IMR-90 (cell line): ENCODE measurements at regions not wholly inside any gene's neighbourhood (a gene's known extent, or its start where the extent isn't known, plus 50 kb on each side); places are given as distances from the start of the nearest gene placed in this dataset.

Experiments
- ATAC-seq: fragments of 200-7000 bp; cut with Tn5 transposase; 2 replicates; pipeline ENCODE4 v1.9.1; 2020; ENCODE audit warnings: low read depth, mild to moderate bottlenecking, moderate library complexity
- BruUV-seq: library from RNA; stranded (reverse); fragments of 400-500 nt; replicated peaks from 2 replicates; lab custom pipeline; 2021; lab: Mats Ljungman, UMichigan
- CTCF ChIA-PET: fragments of 300-600 bp; formaldehyde crosslinking; extraction: SDS; loops from one replicate; lab custom pipeline; 2021; ENCODE audit warnings: antibody characterized with exemption; lab: Yijun Ruan, JAX
- POLR2A ChIA-PET: fragments of 300-600 bp; sonication (Branson Sonifier 250); formaldehyde crosslinking; loops from one replicate; lab custom pipeline; 2022; ENCODE audit warnings: antibody characterized with exemption; ENCODE audit not compliant: unreplicated experiment; lab: Charles Lee
- DNase-seq: peaks from one replicate; pipeline ENCODE4 v3.0.0; 2013
- H2AFZ ChIP-seq: replicated peaks from 2 replicates; pipeline ENCODE3; 2013; ENCODE audit warnings: low read length, mild to moderate bottlenecking; ENCODE audit not compliant: poor library complexity
- H2AK5ac ChIP-seq: 2 replicates; pipeline ENCODE4 v1.6.1; 2013; ENCODE audit warnings: low read depth, low read length, inconsistent platforms
- H2AK9ac ChIP-seq: replicated peaks from 2 replicates; pipeline ENCODE3; 2013; ENCODE audit warnings: mild to moderate bottlenecking, low read depth, low read length, moderate library complexity; ENCODE audit not compliant: poor library complexity
- H2BK120ac ChIP-seq: 2 replicates; pipeline ENCODE4 v1.6.1; 2013; ENCODE audit warnings: low read depth, low read length, inconsistent platforms
- H2BK15ac ChIP-seq: 3 replicates; pipeline ENCODE4 v1.6.1; 2013; ENCODE audit warnings: low read depth, low read length, inconsistent platforms
- H2BK20ac ChIP-seq: 2 replicates; pipeline ENCODE4 v1.6.1; 2013; ENCODE audit warnings: low read depth, mild to moderate bottlenecking, inconsistent platforms, low read length, moderate library complexity
- H2BK5ac ChIP-seq: 2 replicates; pipeline ENCODE4 v1.6.1; 2013; ENCODE audit warnings: mild to moderate bottlenecking, low read depth, low read length, inconsistent platforms; ENCODE audit not compliant: poor library complexity, severe bottlenecking
- H3K14ac ChIP-seq: replicated peaks from 2 replicates; pipeline ENCODE4 v1.6.1; 2013; ENCODE audit warnings: low read depth, low read length, inconsistent platforms
- H3K18ac ChIP-seq: 2 replicates; pipeline ENCODE4 v1.6.1; 2013; ENCODE audit warnings: low read depth, low read length, control low read depth
- H3K23ac ChIP-seq: 2 replicates; pipeline ENCODE4 v1.6.1; 2013; ENCODE audit warnings: low read depth, low read length, inconsistent platforms
- H3K27ac ChIP-seq: 2 replicates; pipeline ENCODE4 v1.5.1; 2013; ENCODE audit warnings: mild to moderate bottlenecking, control low read depth, low read length; ENCODE audit not compliant: insufficient read depth
- H3K27me3 ChIP-seq: 2 replicates; pipeline ENCODE4 v1.6.1; 2013; ENCODE audit warnings: low read length; ENCODE audit not compliant: control insufficient read depth, insufficient read depth
- H3K36me3 ChIP-seq: 2 replicates; pipeline ENCODE4 v1.6.1; 2013; ENCODE audit warnings: low read length, mixed read lengths; ENCODE audit not compliant: control insufficient read depth, insufficient read depth
- H3K4ac ChIP-seq: 2 replicates; pipeline ENCODE4 v1.6.1; 2013; ENCODE audit warnings: low read depth, low read length, inconsistent platforms
- H3K4me1 ChIP-seq: 2 replicates; pipeline ENCODE4 v1.6.1; 2013; ENCODE audit warnings: low read length, mixed read lengths; ENCODE audit not compliant: control insufficient read depth, insufficient read depth
- H3K4me2 ChIP-seq: 2 replicates; pipeline ENCODE4 v1.6.1; 2013; ENCODE audit warnings: low read depth, mild to moderate bottlenecking, control low read depth, low read length, moderate library complexity
- H3K4me3 ChIP-seq: 2 replicates; pipeline ENCODE4 v1.5.1; 2013; ENCODE audit warnings: low read depth, mild to moderate bottlenecking, control low read depth, low read length, moderate library complexity; ENCODE audit not compliant: insufficient read depth
- H3K56ac ChIP-seq: 2 replicates; pipeline ENCODE4 v1.6.1; 2013; ENCODE audit warnings: low read length, inconsistent platforms; ENCODE audit not compliant: insufficient read depth; ENCODE audit errors: extremely low read depth
- H3K79me1 ChIP-seq, 2 experiments: 2 replicates each; pipeline ENCODE4 v1.6.1; 2013; ENCODE audit warnings: low read length in 2 of 2, inconsistent platforms in 1 of 2, low read depth in 1 of 2
- H3K9ac ChIP-seq: 2 replicates; pipeline ENCODE4 v1.6.1; 2013; ENCODE audit warnings: low read depth, low read length, control low read depth
- H3K9me1 ChIP-seq: 2 replicates; pipeline ENCODE4 v1.6.1; 2013; ENCODE audit warnings: low read length, inconsistent platforms; ENCODE audit not compliant: insufficient read depth
- H3K9me3 ChIP-seq: 2 replicates; pipeline ENCODE4 v1.6.1; 2013; ENCODE audit warnings: low read length; ENCODE audit not compliant: control insufficient read depth, insufficient read depth
- H4K20me1 ChIP-seq: 2 replicates; pipeline ENCODE4 v1.6.1; 2013; ENCODE audit warnings: low read length, inconsistent platforms; ENCODE audit not compliant: insufficient read depth
- H4K5ac ChIP-seq: 2 replicates; pipeline ENCODE4 v1.6.1; 2013; ENCODE audit warnings: mild to moderate bottlenecking, low read depth, low read length, control low read depth
- H4K8ac ChIP-seq, 2 experiments: 2 replicates each; pipeline ENCODE4 v1.6.1; 2013; ENCODE audit warnings: low read depth in 2 of 2, low read length in 2 of 2, control low read depth in 1 of 2, inconsistent platforms in 1 of 2
- H4K91ac ChIP-seq: 2 replicates; pipeline ENCODE4 v1.6.1; 2013; ENCODE audit warnings: low read depth, low read length, inconsistent platforms; ENCODE audit not compliant: insufficient read depth
- BHLHE40 ChIP-seq: fragments of 150-350 bp; IDR thresholded peaks from 2 replicates; pipeline ENCODE4 v1.6.1; 2016; ENCODE audit warnings: mild to moderate bottlenecking, low read depth, low read length
- CHD1 ChIP-seq: IDR thresholded peaks from 2 replicates; pipeline ENCODE4 v1.6.1; 2012; ENCODE audit warnings: low read depth, low read length, improper control_type of control experiment
- FOS ChIP-seq: fragments of 150-350 bp; IDR thresholded peaks from 2 replicates; pipeline ENCODE4 v1.6.1; 2016; ENCODE audit warnings: low read depth, low read length
- MAFK ChIP-seq: IDR thresholded peaks from 2 replicates; pipeline ENCODE4 v1.6.1; 2012; ENCODE audit warnings: low read depth, low read length, improper control_type of control experiment
- MAZ ChIP-seq: IDR thresholded peaks from 2 replicates; pipeline ENCODE4 v1.6.1; 2012; ENCODE audit warnings: low read depth, mild to moderate bottlenecking, low read length, improper control_type of control experiment, moderate library complexity, borderline replicate concordance
- MXI1 ChIP-seq: IDR thresholded peaks from 2 replicates; pipeline ENCODE4 v1.6.1; 2012; ENCODE audit warnings: low read depth, mild to moderate bottlenecking, low read length, moderate library complexity, borderline replicate concordance
- NFE2L2 ChIP-seq: fragments of 150-350 bp; IDR thresholded peaks from 2 replicates; pipeline ENCODE4 v1.6.1; 2016; ENCODE audit warnings: low read depth, mild to moderate bottlenecking, low read length
- POLR2A ChIP-seq: IDR thresholded peaks from 2 replicates; pipeline ENCODE4 v1.6.1; 2012; ENCODE audit warnings: mild to moderate bottlenecking, low read depth, low read length
- RAD21 ChIP-seq: IDR thresholded peaks from 2 replicates; pipeline ENCODE4 v1.6.1; 2012; ENCODE audit warnings: low read length, improper control_type of control experiment
- RCOR1 ChIP-seq: IDR thresholded peaks from 2 replicates; pipeline ENCODE4 v1.6.1; 2012; ENCODE audit warnings: mild to moderate bottlenecking, low read length, improper control_type of control experiment; ENCODE audit not compliant: insufficient replicate concordance
- SMC3 ChIP-seq: fragments of 150-350 bp; IDR thresholded peaks from 2 replicates; pipeline ENCODE4 v1.6.1; 2016; ENCODE audit warnings: low read depth, mild to moderate bottlenecking, antibody characterized with exemption, low read length, moderate library complexity
- WGBS, 2 experiments: methylation state at CpG; one replicate each; pipeline versions ENCODE4 v1.1.5 to v1.1.7; 2013; ENCODE audit warnings: missing lambda C conversion rate in 2 of 2; ENCODE audit not compliant: insufficient read length in 1 of 2; ENCODE audit errors: extremely low coverage in 2 of 2; 5-methylcytosine and 5-hydroxymethylcytosine counted together
- dilution Hi-C: fragments of 300-500 bp; cut with HindIII; formaldehyde crosslinking; loops from one replicate; pipeline ENCODE4 v1.14.3; 2018; ENCODE audit warnings: low sequenced_read_pairs; ENCODE audit not compliant: unreplicated experiment
- in situ Hi-C: fragments of 300-500 bp; cut with MboI; formaldehyde crosslinking; loops from 3 replicates; pipeline ENCODE4 v1.14.3; 2019; ENCODE audit warnings: low sequenced_read_pairs, inconsistent platforms, mixed read lengths
- intact Hi-C: fragments of 100-400 bp; cut with micrococcal nuclease; formaldehyde crosslinking; loops from 2 replicates; pipeline ENCODE4 v1.10.0; 2022
- TF ChIP-seq, protein P1 (sequence below): fragments of 150-350 bp; IDR thresholded peaks from 2 replicates; pipeline ENCODE4 v1.6.1; 2017; ENCODE audit warnings: mild to moderate bottlenecking, antibody characterized with exemption, low read length, low read depth
- TF ChIP-seq, protein P2 (sequence below): conservative IDR thresholded peaks from 2 replicates; pipeline ENCODE4 v1.5.1; 2012; ENCODE audit warnings: mild to moderate bottlenecking, low read depth, low read length, improper control_type of control experiment
- TF ChIP-seq, protein P3 (sequence below): fragments of 150-350 bp; IDR thresholded peaks from 2 replicates; pipeline ENCODE4 v1.6.1; 2016; ENCODE audit warnings: low read depth, mild to moderate bottlenecking, low read length, moderate library complexity, borderline replicate concordance

DNA sequence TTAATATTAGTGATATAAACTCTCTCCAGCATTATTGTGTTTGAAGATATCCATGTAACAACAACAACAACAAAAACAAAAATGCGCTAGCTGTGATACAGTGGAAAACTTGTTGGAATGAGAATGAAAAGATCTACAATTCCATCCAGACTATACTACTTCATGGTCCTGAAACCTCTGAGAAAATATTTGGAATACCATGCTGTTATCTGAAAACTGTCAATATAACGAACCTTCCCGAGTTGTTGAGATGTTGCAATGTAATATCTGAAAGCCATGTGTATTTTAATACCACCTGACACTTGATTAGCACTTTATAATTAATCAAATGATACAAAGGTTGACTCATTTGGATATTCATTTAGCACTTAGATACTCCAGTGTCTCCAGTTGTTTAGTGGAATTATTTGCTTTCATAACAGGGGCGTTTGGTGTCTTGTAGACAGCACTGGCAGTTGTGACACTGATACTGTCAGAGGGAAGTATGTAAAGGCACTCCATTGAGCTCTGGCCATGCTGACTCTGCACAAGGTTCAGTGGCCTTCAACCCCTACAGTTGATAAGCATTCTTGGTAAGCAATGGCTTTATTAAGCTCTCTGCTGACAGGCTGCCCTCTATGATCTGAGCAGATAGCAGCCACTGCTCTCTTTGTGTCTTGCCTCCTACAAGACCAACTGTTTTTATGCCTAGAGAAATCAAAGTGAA lies 447.1 kb upstream of the SEL1L start:
- Histone ChIP-seq H2AK5ac (no peak overlapping the region), H4K5ac (no peak overlapping the region), H2BK20ac (no peak overlapping the region), H3K9me3 (peaks cover 4% of the 10 kb centered on the region), H4K8ac (no peak overlapping the region), H3K27ac (no peak overlapping the region), H3K36me3 (no peaks in the 10 kb centered on the region), H2AK9ac (no peak overlapping the region), H3K4ac (no peak overlapping the region), H2BK5ac (no peak overlapping the region), H3K9ac (no peak overlapping the region), H3K14ac (no peak overlapping the region), H3K4me2 (no peak overlapping the region), H3K9me1 (no peaks in the 10 kb centered on the region), H3K27me3 (no peaks in the 10 kb centered on the region), H3K23ac (no peak overlapping the region), H3K79me1 (no peaks in the 10 kb centered on the region), H3K18ac (no peak overlapping the region), H3K4me3 (no peak overlapping the region), H2AFZ (no peak overlapping the region), H2BK15ac (no peak overlapping the region), H2BK120ac (no peak overlapping the region), H4K20me1 (no peaks in the 10 kb centered on the region), H3K56ac (no peak overlapping the region), H3K4me1 (no peaks in the 10 kb centered on the region), H4K91ac (no peak overlapping the region)
- ATAC-seq (no peak), DNase-seq (no peak)
- BruUV-seq, result no TSS peak
- in situ Hi-C loops (no loop called here), dilution Hi-C loops (no loop called here), intact Hi-C loops (no loop called here)
- CTCF ChIA-PET, result no interaction called here
- TF ChIP-seq BHLHE40, result no peak
- TF ChIP-seq RCOR1, result no peak
- no peak for TF ChIP-seq MAZ
- TF ChIP-seq CHD1, result no peak
- TF ChIP-seq, protein P1, sequence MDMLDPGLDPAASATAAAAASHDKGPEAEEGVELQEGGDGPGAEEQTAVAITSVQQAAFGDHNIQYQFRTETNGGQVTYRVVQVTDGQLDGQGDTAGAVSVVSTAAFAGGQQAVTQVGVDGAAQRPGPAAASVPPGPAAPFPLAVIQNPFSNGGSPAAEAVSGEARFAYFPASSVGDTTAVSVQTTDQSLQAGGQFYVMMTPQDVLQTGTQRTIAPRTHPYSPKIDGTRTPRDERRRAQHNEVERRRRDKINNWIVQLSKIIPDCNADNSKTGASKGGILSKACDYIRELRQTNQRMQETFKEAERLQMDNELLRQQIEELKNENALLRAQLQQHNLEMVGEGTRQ, result no peak
- no peak for TF ChIP-seq FOS
- no peak for TF ChIP-seq POLR2A
- no peak for TF ChIP-seq SMC3
- no peak for TF ChIP-seq MAFK
- TF ChIP-seq RAD21, result no peak
- TF ChIP-seq, protein P2, sequence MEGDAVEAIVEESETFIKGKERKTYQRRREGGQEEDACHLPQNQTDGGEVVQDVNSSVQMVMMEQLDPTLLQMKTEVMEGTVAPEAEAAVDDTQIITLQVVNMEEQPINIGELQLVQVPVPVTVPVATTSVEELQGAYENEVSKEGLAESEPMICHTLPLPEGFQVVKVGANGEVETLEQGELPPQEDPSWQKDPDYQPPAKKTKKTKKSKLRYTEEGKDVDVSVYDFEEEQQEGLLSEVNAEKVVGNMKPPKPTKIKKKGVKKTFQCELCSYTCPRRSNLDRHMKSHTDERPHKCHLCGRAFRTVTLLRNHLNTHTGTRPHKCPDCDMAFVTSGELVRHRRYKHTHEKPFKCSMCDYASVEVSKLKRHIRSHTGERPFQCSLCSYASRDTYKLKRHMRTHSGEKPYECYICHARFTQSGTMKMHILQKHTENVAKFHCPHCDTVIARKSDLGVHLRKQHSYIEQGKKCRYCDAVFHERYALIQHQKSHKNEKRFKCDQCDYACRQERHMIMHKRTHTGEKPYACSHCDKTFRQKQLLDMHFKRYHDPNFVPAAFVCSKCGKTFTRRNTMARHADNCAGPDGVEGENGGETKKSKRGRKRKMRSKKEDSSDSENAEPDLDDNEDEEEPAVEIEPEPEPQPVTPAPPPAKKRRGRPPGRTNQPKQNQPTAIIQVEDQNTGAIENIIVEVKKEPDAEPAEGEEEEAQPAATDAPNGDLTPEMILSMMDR, result no peak
- TF ChIP-seq, protein P3, sequence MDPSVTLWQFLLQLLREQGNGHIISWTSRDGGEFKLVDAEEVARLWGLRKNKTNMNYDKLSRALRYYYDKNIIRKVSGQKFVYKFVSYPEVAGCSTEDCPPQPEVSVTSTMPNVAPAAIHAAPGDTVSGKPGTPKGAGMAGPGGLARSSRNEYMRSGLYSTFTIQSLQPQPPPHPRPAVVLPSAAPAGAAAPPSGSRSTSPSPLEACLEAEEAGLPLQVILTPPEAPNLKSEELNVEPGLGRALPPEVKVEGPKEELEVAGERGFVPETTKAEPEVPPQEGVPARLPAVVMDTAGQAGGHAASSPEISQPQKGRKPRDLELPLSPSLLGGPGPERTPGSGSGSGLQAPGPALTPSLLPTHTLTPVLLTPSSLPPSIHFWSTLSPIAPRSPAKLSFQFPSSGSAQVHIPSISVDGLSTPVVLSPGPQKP, result no peak
- no peak for TF ChIP-seq NFE2L2
- no peak for TF ChIP-seq MXI1
- no CpG with 5 or more reads among the region's 4 CpGs for WGBS, 2 experiments
- POLR2A ChIA-PET, result no interaction called here
